ENCODE measurements at regions not wholly inside any gene's neighbourhood (a gene's known extent, or its start where the extent isn't known, plus 50 kb on each side); places are given as distances from the start of the nearest gene placed in this dataset.
"Not testable (repeated sequence)": the region's sequence is repeated elsewhere in the genome, so short reads cannot be mapped to it uniquely, and the experiment has no call there.

DNA sequence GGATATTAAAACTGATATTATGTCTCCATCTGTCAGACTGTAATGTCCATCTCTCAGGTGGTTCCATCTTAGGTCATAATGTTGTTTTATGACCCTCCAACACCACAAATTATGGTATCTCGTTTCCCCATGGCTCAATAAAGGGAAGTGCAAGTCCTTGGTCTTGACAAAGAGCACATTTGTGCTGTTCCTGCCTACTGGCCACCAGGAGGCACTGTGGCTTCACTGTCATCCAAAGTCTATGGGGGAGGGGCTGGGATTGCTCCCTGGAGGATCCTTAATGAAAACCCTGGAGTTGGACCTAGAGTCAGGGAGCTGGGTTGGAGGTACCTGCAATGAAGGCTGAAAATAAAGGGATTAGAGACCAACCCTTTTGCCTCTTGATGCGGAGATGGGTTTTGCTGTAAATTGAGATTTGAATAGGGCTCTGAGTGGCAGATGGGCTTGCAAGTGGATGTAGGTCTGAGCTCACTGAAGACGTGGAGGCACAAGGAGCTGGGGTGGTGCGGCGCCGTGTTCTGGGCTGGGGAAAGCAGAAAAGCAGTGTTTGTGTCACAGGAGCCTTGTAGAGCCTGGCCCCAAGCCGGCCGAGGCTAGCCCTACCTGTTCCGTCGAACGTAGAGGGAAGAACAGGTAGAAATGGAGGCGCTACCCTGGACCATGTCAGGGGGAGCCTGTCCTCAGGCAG is 180.5 kb upstream of the PRSS58 start:
- H3K36me3 ChIP-seq (ENCODE audit: control insufficient read depth, insufficient read depth, low read length), result no peaks in the 10 kb centered on the region
- H3K4me3 ChIP-seq (ENCODE audit: low read length), result no peak overlapping the region
- no peaks in the 10 kb centered on the region for H3K4me1 ChIP-seq (ENCODE audit: control insufficient read depth, insufficient read depth, low read length)
- no peak overlapping the region for H3K9ac ChIP-seq (ENCODE audit: low read length)
- H3K27me3 ChIP-seq (ENCODE audit: control insufficient read depth, insufficient read depth, low read length), result no peaks in the 10 kb centered on the region
- H3K9me3 ChIP-seq (ENCODE audit: control insufficient read depth, low read length), result no peaks in the 10 kb centered on the region

GRCh38 chr7:142437741-142438140 is 179.9 kb upstream of the PRSS58 start:
- H3K36me3 ChIP-seq (ENCODE audit: control insufficient read depth, insufficient read depth, low read length), result no peaks in the 10 kb centered on the region
- H3K4me3 ChIP-seq (ENCODE audit: low read length), result no peak overlapping the region
- H3K4me1 ChIP-seq (ENCODE audit: control insufficient read depth, insufficient read depth, low read length), result no peaks in the 10 kb centered on the region
- H3K9ac ChIP-seq (ENCODE audit: low read length), result no peak overlapping the region
- H3K27me3 ChIP-seq (ENCODE audit: control insufficient read depth, insufficient read depth, low read length), result no peaks in the 10 kb centered on the region
- H3K9me3 ChIP-seq (ENCODE audit: control insufficient read depth, low read length), result no peaks in the 10 kb centered on the region

- no peaks in the 10 kb centered on the region for H3K36me3 ChIP-seq (ENCODE audit: control insufficient read depth, insufficient read depth, low read length)
- H3K4me1 ChIP-seq (ENCODE audit: control insufficient read depth, insufficient read depth, low read length), result no peaks in the 10 kb centered on the region
- no peaks in the 10 kb centered on the region for H3K27me3 ChIP-seq (ENCODE audit: control insufficient read depth, insufficient read depth, low read length)
- H3K4me3 ChIP-seq (ENCODE audit: low read length), result no peak overlapping the region
- H3K9ac ChIP-seq (ENCODE audit: low read length), result no peak overlapping the region
- H3K9me3 ChIP-seq (ENCODE audit: control insufficient read depth, low read length), result no peaks in the 10 kb centered on the region
Observed at GRCh38 chr7:142436601-142437000, 178.7 kb upstream of the PRSS58 start.

GRCh38 chr7:142435606-142436005 is 177.7 kb upstream of the PRSS58 start:
- not testable (repeated sequence) for H3K27me3 ChIP-seq (ENCODE audit: control insufficient read depth, insufficient read depth, low read length); H3K36me3 ChIP-seq (ENCODE audit: control insufficient read depth, insufficient read depth, low read length); H3K9me3 ChIP-seq (ENCODE audit: control insufficient read depth, low read length); H3K4me3 ChIP-seq (ENCODE audit: low read length); H3K9ac ChIP-seq (ENCODE audit: low read length); H3K4me1 ChIP-seq (ENCODE audit: control insufficient read depth, insufficient read depth, low read length)

DNA sequence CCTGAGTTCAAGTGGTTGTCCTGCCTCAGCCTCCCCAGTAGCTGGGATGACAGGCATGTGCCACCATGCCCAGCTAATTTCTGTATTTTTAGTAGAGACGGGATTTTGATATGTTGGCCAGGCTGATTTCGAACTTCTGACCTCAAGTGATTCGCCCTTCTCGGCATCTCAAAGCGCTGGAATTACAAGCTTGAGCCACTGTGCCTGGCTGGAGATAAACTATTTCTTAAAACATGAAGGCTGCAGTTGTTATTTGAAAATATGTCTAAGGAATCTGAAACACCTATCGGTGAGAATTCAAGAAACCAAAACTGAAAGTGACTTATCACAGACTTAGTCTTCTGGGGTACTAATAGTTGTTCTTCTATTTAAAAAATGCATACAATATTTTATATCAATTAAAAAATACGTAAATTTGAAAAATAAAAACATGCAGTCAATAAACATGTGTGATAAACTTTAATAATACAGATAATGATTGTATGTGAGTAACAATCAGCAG is 176.9 kb upstream of the PRSS58 start:
- H3K9ac ChIP-seq (ENCODE audit: low read length), result no peak overlapping the region
- no peaks in the 10 kb centered on the region for H3K27me3 ChIP-seq (ENCODE audit: control insufficient read depth, insufficient read depth, low read length)
- no peaks in the 10 kb centered on the region for H3K36me3 ChIP-seq (ENCODE audit: control insufficient read depth, insufficient read depth, low read length)
- H3K4me3 ChIP-seq (ENCODE audit: low read length), result no peak overlapping the region
- no peaks in the 10 kb centered on the region for H3K9me3 ChIP-seq (ENCODE audit: control insufficient read depth, low read length)
- H3K4me1 ChIP-seq (ENCODE audit: control insufficient read depth, insufficient read depth, low read length), result no peaks in the 10 kb centered on the region

DNA sequence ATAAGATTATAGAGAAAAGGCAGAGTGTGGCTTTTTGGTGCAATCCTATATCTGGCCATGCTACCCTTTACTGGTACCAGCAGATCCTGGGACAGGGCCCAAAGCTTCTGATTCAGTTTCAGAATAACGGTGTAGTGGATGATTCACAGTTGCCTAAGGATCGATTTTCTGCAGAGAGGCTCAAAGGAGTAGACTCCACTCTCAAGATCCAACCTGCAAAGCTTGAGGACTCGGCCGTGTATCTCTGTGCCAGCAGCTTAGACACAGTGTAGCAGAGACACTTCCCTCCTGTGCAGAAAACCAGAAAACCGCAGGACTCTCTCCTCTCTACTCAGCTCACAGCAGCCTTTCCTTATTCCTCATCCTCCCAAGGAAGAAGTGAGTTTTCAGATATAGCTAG is 176.3 kb upstream of the PRSS58 start:
- H3K9me3 ChIP-seq (ENCODE audit: control insufficient read depth, low read length); H3K27me3 ChIP-seq (ENCODE audit: control insufficient read depth, insufficient read depth, low read length); H3K36me3 ChIP-seq (ENCODE audit: control insufficient read depth, insufficient read depth, low read length); H3K9ac ChIP-seq (ENCODE audit: low read length); H3K4me1 ChIP-seq (ENCODE audit: control insufficient read depth, insufficient read depth, low read length); H3K4me3 ChIP-seq (ENCODE audit: low read length): not testable (repeated sequence)

DNA sequence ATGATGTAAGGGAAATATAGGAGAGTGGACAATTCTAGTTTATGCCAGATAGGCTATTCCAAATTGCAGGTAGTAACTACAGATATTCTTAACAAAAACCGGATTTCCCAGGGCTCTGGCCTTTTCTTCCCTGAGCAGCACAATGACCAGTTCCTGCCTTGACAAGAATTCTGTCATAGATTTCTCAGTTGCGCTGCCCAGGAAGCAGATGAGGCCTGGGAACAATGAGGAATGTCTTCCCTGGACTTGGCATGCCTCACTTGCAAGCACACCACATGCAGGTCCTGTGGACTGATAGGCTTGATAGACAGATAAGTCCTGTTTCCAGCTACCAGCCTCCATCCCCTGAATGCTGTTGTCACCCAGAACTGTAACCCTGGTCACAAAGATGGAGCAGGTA is 174.5 kb upstream of the PRSS58 start:
- no peaks in the 10 kb centered on the region for H3K36me3 ChIP-seq (ENCODE audit: control insufficient read depth, insufficient read depth, low read length)
- no peaks in the 10 kb centered on the region for H3K9me3 ChIP-seq (ENCODE audit: control insufficient read depth, low read length)
- no peaks in the 10 kb centered on the region for H3K27me3 ChIP-seq (ENCODE audit: control insufficient read depth, insufficient read depth, low read length)
- no peak overlapping the region for H3K9ac ChIP-seq (ENCODE audit: low read length)
- no peaks in the 10 kb centered on the region for H3K4me1 ChIP-seq (ENCODE audit: control insufficient read depth, insufficient read depth, low read length)
- no peak overlapping the region for H3K4me3 ChIP-seq (ENCODE audit: low read length)

GRCh38 chr7:142431491-142431890 is 173.6 kb upstream of the PRSS58 start:
- Histone ChIP-seq H3K9ac (ENCODE audit: low read length) (no peak overlapping the region), H3K27me3 (ENCODE audit: control insufficient read depth, insufficient read depth, low read length) (no peaks in the 10 kb centered on the region), H3K9me3 (ENCODE audit: control insufficient read depth, low read length) (no peaks in the 10 kb centered on the region), H3K36me3 (ENCODE audit: control insufficient read depth, insufficient read depth, low read length) (no peaks in the 10 kb centered on the region), H3K4me1 (ENCODE audit: control insufficient read depth, insufficient read depth, low read length) (no peaks in the 10 kb centered on the region), H3K4me3 (ENCODE audit: low read length) (no peak overlapping the region)

DNA sequence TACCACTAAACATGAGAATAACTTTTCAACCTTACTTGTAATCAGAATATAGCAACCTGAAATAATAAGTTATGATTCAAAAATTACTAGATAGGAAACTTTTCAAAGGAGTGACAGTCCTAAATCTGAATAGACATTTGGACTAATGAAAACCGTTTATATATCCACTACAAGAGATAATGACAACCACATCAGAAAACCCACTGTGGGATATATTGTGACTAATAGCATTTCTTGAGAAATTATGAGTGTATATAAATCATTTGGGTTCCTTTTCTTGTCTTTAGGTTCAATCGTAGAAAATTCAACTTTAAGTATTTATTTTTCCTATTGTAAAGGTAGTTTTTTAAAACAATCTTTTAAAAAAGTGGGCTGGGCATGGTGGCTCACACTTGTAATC is 170.2 kb upstream of the PRSS58 start:
- H3K27me3 ChIP-seq (ENCODE audit: control insufficient read depth, insufficient read depth, low read length), result no peaks in the 10 kb centered on the region
- no peaks in the 10 kb centered on the region for H3K9me3 ChIP-seq (ENCODE audit: control insufficient read depth, low read length)
- H3K4me3 ChIP-seq (ENCODE audit: low read length), result no peak overlapping the region
- no peak overlapping the region for H3K9ac ChIP-seq (ENCODE audit: low read length)
- no peaks in the 10 kb centered on the region for H3K36me3 ChIP-seq (ENCODE audit: control insufficient read depth, insufficient read depth, low read length)
- no peaks in the 10 kb centered on the region for H3K4me1 ChIP-seq (ENCODE audit: control insufficient read depth, insufficient read depth, low read length)

DNA sequence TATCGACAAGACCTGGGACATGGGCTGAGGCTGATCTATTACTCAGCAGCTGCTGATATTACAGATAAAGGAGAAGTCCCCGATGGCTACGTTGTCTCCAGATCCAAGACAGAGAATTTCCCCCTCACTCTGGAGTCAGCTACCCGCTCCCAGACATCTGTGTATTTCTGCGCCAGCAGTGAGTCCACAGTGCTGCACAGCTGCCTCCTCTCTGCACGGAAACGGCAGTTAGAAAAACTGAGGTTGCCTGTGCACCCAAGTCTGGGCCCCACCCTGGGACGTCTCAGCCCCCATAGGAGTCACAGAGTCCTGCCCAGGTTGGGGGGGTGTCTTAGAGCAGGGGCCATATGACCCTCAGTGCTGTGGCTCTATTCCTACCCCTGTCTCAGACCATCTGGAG is 167.4 kb upstream of the PRSS58 start:
- no peaks in the 10 kb centered on the region for H3K4me1 ChIP-seq (ENCODE audit: control insufficient read depth, insufficient read depth, low read length)
- H3K9ac ChIP-seq (ENCODE audit: low read length), result no peak overlapping the region
- no peak overlapping the region for H3K4me3 ChIP-seq (ENCODE audit: low read length)
- no peaks in the 10 kb centered on the region for H3K27me3 ChIP-seq (ENCODE audit: control insufficient read depth, insufficient read depth, low read length)
- no peaks in the 10 kb centered on the region for H3K36me3 ChIP-seq (ENCODE audit: control insufficient read depth, insufficient read depth, low read length)
- no peaks in the 10 kb centered on the region for H3K9me3 ChIP-seq (ENCODE audit: control insufficient read depth, low read length)

GRCh38 chr7:142422621-142423020 is 164.8 kb upstream of the PRSS58 start:
- Histone ChIP-seq H3K4me3 (ENCODE audit: low read length) (no peak overlapping the region), H3K27me3 (ENCODE audit: control insufficient read depth, insufficient read depth, low read length) (no peaks in the 10 kb centered on the region), H3K4me1 (ENCODE audit: control insufficient read depth, insufficient read depth, low read length) (no peaks in the 10 kb centered on the region), H3K9me3 (ENCODE audit: control insufficient read depth, low read length) (no peaks in the 10 kb centered on the region), H3K36me3 (ENCODE audit: control insufficient read depth, insufficient read depth, low read length) (no peaks in the 10 kb centered on the region), H3K9ac (ENCODE audit: low read length) (no peak overlapping the region)

GRCh38 chr7:142420554-142421362 is 162.9 kb upstream of the PRSS58 start:
- H3K4me3 ChIP-seq (ENCODE audit: low read length), result no peak overlapping the region
- no peaks in the 10 kb centered on the region for H3K9me3 ChIP-seq (ENCODE audit: control insufficient read depth, low read length)
- no peaks in the 10 kb centered on the region for H3K4me1 ChIP-seq (ENCODE audit: control insufficient read depth, insufficient read depth, low read length)
- H3K27me3 ChIP-seq (ENCODE audit: control insufficient read depth, insufficient read depth, low read length), result no peaks in the 10 kb centered on the region
- H3K36me3 ChIP-seq (ENCODE audit: control insufficient read depth, insufficient read depth, low read length), result no peaks in the 10 kb centered on the region
- H3K9ac ChIP-seq (ENCODE audit: low read length), result no peak overlapping the region
